ENCODE measurements at regions not wholly inside any gene's neighbourhood (a gene's known extent, or its start where the extent isn't known, plus 50 kb on each side); places are given as distances from the start of the nearest gene placed in this dataset.

DNA sequence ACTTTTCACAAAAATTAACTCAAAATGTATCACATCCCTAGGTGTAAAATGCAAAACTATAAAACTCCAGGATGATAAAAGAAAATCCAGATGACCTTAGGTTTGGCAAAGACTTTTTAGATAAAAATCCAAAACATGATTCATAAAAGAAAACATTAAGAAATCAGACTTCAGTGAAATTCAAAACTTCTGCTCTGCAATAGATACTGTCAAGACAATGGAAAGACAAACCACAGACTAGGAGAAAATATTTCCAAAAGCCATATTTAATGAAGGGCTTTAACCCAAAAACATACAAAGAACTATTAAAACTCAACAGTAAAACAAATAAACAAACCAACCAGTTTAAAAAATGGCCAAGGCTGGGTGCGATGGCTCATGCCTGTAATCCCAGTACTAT lies 173.6 kb upstream of the SPOPL start:
- no peak for DNase-seq (ENCODE audit: extremely low spot score)
- CTCF ChIA-PET, result no interaction called here
- TF ChIP-seq FOXK2 (IDR thresholded peaks at IDR 0.05) (no peak), L3MBTL2 (conservative IDR thresholded peaks at IDR 0.05) (no peak), SP1 (IDR thresholded peaks at IDR 0.05) (no peak), FOXM1 (IDR thresholded peaks at IDR 0.05; ENCODE audit: borderline replicate concordance) (no peak), LEF1 (IDR thresholded peaks at IDR 0.05; ENCODE audit: borderline replicate concordance) (no peak), ZNF384 (IDR thresholded peaks at IDR 0.05) (no peak), TARDBP (IDR thresholded peaks at IDR 0.05) (no peak)
- POLR2A ChIA-PET, result no interaction called here

DNA sequence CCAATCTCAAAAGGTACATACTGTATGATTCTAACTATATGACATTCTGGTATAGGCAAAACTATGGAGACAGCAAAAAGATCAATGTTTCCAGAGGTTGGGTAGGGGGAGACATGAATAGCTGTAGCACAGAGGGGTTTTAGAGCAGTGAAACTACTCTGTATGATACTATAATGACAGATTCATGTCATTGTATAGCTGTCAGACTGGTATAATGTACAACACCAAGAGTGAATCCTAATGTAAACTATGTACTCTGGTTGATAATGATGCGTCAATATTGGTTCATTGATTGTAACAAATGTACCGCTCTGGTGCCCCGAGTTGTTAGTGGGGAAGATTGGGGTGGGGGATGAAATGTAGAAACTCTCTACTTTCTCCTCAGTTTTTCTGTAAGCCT lies 172.4 kb upstream of the SPOPL start:
- DNase-seq (ENCODE audit: extremely low spot score), result no peak
- ChIA-PET CTCF (no interaction called here), POLR2A (no interaction called here)
- no peak for TF ChIP-seq FOXK2 (IDR thresholded peaks at IDR 0.05)
- TF ChIP-seq ZNF384 (IDR thresholded peaks at IDR 0.05), result no peak
- TF ChIP-seq SUZ12 (IDR thresholded peaks at IDR 0.05), result no peak
- no peak for TF ChIP-seq BHLHE40 (IDR thresholded peaks at IDR 0.05; ENCODE audit: borderline replicate concordance)
- TF ChIP-seq FOXM1 (IDR thresholded peaks at IDR 0.05; ENCODE audit: borderline replicate concordance), result no peak
- TF ChIP-seq TARDBP (IDR thresholded peaks at IDR 0.05), result no peak
- TF ChIP-seq, protein P1, sequence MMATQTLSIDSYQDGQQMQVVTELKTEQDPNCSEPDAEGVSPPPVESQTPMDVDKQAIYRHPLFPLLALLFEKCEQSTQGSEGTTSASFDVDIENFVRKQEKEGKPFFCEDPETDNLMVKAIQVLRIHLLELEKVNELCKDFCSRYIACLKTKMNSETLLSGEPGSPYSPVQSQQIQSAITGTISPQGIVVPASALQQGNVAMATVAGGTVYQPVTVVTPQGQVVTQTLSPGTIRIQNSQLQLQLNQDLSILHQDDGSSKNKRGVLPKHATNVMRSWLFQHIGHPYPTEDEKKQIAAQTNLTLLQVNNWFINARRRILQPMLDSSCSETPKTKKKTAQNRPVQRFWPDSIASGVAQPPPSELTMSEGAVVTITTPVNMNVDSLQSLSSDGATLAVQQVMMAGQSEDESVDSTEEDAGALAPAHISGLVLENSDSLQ (IDR thresholded peaks at IDR 0.05), result no peak
- no peak for TF ChIP-seq ARNT (IDR thresholded peaks at IDR 0.05)
- TF ChIP-seq HDGF (IDR thresholded peaks at IDR 0.05; ENCODE audit: borderline replicate concordance), result no peak
- no peak for TF ChIP-seq SP1 (IDR thresholded peaks at IDR 0.05)
- no peak for TF ChIP-seq NFRKB (IDR thresholded peaks at IDR 0.05)
- TF ChIP-seq LEF1 (IDR thresholded peaks at IDR 0.05; ENCODE audit: borderline replicate concordance), result no peak
- no peak for TF ChIP-seq L3MBTL2 (conservative IDR thresholded peaks at IDR 0.05)
- no peak for TF ChIP-seq ELF4 (IDR thresholded peaks at IDR 0.05)
- no peak for TF ChIP-seq CTBP1 (IDR thresholded peaks at IDR 0.05; ENCODE audit: borderline replicate concordance)
- TF ChIP-seq FOXA1 (IDR thresholded peaks at IDR 0.05), result no peak

DNA sequence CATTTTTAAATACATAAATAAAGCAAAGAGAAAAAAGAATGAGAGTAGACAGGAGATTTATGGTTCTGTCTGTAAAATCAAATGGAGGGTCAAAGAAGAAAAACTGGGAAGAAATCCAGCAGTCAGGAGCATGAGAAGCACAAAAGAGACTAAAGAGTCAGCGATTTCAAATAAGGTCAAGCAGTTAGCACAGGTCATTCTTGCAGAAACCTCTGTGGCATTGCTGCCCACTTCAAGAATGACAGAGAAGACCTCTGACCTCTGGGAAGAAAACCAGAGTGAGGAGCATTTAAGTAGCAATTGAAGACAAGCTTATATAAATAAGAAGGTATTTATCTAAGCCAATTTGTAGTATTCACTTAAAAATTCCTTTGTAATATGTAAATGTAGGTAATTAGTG lies 172.0 kb upstream of the SPOPL start:
- POLR2A ChIA-PET, result no interaction called here
- CTCF ChIA-PET, result no interaction called here
- no peak for DNase-seq (ENCODE audit: extremely low spot score)
- no peak for TF ChIP-seq ZNF384 (IDR thresholded peaks at IDR 0.05)
- no peak for TF ChIP-seq NFRKB (IDR thresholded peaks at IDR 0.05)

DNA sequence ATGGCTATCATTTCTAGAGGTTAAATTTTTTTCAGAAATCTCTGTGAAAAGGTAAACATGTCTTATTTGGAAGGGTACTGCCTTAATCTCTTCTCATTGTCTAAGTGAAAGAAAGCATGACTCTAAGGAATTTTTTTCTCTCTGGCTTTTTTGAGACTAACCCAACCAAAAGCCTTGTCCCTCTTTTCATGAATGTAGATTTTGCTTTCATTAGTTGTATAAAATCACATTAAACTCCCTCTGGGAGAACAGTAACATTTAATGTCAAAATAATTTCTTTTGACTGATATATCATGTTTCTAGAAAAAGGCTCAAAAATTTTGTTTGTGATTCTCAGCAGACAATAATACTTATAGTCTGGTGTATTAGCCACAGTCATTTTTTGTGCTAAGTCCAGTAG lies 168.4 kb upstream of the SPOPL start:
- POLR2A ChIA-PET, result no interaction called here
- CTCF ChIA-PET, result no interaction called here
- DNase-seq (ENCODE audit: extremely low spot score), result no peak
- TF ChIP-seq LEF1 (IDR thresholded peaks at IDR 0.05; ENCODE audit: borderline replicate concordance), result no peak

DNA sequence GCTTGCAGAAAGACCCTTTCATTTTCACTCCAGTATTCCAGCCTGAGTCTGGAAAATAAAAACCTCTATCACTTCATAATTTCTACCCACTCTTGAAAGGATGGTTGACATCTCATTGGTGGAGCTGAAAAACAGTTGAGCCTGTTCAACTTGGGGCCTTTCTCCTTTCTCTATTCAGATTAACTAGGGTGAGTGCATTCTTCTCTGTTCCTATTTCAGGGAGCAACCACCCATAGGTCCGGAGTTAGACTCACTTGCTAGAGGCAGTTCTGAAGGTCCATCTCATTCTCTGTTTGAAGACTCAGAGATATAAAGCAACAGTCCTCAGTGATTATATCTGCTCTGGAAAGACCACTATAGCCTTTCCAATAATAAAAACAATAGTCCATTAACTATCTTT lies 167.9 kb upstream of the SPOPL start:
- ChIA-PET CTCF (no interaction called here), POLR2A (no interaction called here)
- TF ChIP-seq SUZ12 (IDR thresholded peaks at IDR 0.05) (no peak), LEF1 (IDR thresholded peaks at IDR 0.05; ENCODE audit: borderline replicate concordance) (no peak), L3MBTL2 (conservative IDR thresholded peaks at IDR 0.05) (no peak), HDGF (IDR thresholded peaks at IDR 0.05; ENCODE audit: borderline replicate concordance) (no peak)
- DNase-seq (ENCODE audit: extremely low spot score), result no peak

DNA sequence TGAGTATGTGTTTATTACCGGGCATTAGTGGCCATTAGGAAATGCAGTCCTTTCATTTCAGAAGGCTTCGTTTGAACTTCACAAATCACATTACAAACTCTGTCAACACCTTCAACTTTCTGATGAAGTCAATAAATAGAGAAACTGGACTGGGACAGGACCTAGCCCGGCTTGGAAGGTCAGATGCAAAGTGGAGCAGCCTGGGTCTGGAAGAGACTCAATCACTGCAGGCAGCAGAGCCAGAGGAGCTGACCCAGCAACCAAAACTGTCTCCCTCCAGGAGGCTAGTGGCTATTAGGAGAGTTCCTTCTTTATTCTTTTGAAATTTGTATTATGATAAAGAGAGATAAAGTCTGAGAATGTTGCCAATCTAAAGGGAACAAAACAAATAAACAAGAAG lies 167.2 kb upstream of the SPOPL start:
- CTCF ChIA-PET, result no interaction called here

DNA sequence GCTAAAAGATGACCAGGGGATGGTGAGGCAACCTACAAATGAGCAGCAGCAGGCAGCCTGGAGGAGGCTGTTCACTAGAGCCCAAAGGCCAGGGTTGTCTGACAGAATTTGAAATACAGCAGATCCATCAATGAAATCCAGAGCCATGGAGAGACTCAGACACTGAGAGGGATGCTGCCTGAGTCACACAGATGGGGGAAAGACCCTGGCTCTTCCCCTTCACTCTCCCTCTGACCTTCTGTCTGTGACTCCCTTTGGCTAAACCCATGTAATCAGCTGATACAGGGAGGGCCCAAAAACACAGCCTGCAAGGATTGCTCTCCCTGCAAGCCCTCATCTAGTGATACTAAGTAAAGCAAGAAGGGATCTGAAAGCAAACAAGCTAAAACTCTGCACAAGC lies 166.5 kb upstream of the SPOPL start:
- TF ChIP-seq FOXA1 (IDR thresholded peaks at IDR 0.05), result no peak
- no peak for TF ChIP-seq ZNF384 (IDR thresholded peaks at IDR 0.05)
- no peak for TF ChIP-seq SUZ12 (IDR thresholded peaks at IDR 0.05)
- TF ChIP-seq CTBP1 (IDR thresholded peaks at IDR 0.05; ENCODE audit: borderline replicate concordance), result no peak
- TF ChIP-seq HDGF (IDR thresholded peaks at IDR 0.05; ENCODE audit: borderline replicate concordance), result no peak
- TF ChIP-seq SP1 (IDR thresholded peaks at IDR 0.05), result no peak
- TF ChIP-seq, protein P1 (IDR thresholded peaks at IDR 0.05), result no peak
- TF ChIP-seq ELF4 (IDR thresholded peaks at IDR 0.05), result no peak
- TF ChIP-seq LEF1 (IDR thresholded peaks at IDR 0.05; ENCODE audit: borderline replicate concordance), result no peak
- no peak for TF ChIP-seq BHLHE40 (IDR thresholded peaks at IDR 0.05; ENCODE audit: borderline replicate concordance)
- TF ChIP-seq NFRKB (IDR thresholded peaks at IDR 0.05), result no peak
- TF ChIP-seq FOXM1 (IDR thresholded peaks at IDR 0.05; ENCODE audit: borderline replicate concordance), result no peak
- POLR2A ChIA-PET, result no interaction called here
- CTCF ChIA-PET, result no interaction called here
- no peak for DNase-seq (ENCODE audit: extremely low spot score)

More for the DNA sequence above, 167.2 kb upstream of the SPOPL start:
- no peak for DNase-seq (ENCODE audit: extremely low spot score)
- TF ChIP-seq LEF1 (IDR thresholded peaks at IDR 0.05; ENCODE audit: borderline replicate concordance), result no peak
- TF ChIP-seq TARDBP (IDR thresholded peaks at IDR 0.05), result no peak
- no peak for TF ChIP-seq FOXK2 (IDR thresholded peaks at IDR 0.05)
- TF ChIP-seq CTBP1 (IDR thresholded peaks at IDR 0.05; ENCODE audit: borderline replicate concordance), result no peak
- no peak for TF ChIP-seq ELF4 (IDR thresholded peaks at IDR 0.05)
- TF ChIP-seq HDGF (IDR thresholded peaks at IDR 0.05; ENCODE audit: borderline replicate concordance), result no peak
- no peak for TF ChIP-seq SUZ12 (IDR thresholded peaks at IDR 0.05)
- TF ChIP-seq SP1 (IDR thresholded peaks at IDR 0.05), result no peak
- no peak for TF ChIP-seq L3MBTL2 (conservative IDR thresholded peaks at IDR 0.05)
- no peak for TF ChIP-seq ARNT (IDR thresholded peaks at IDR 0.05)
- no peak for TF ChIP-seq FOXM1 (IDR thresholded peaks at IDR 0.05; ENCODE audit: borderline replicate concordance)
- no peak for TF ChIP-seq ZNF384 (IDR thresholded peaks at IDR 0.05)
- POLR2A ChIA-PET, result no interaction called here

DNA sequence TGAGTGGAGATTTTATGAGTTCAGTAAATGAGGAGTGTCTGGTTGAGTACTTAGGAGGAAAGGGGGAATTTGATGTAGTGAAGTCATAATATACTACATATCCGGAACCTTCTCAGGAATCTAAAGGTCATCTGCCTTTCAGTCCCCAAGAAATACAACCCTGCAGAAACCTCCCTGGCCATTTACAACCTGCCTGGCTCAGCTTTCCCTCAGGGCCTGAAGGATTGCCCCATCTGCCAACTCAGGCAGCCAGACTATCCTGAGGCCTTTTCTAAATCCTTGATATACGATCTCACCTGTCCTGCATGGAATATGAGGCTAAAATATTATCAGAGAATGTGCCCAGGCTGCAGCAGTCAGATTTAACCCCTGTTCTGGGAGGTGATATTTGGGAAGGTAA lies 165.4 kb upstream of the SPOPL start:
- no peak for DNase-seq (ENCODE audit: extremely low spot score)
- ChIA-PET CTCF (no interaction called here), POLR2A (no interaction called here)
- no peak for TF ChIP-seq CTBP1 (IDR thresholded peaks at IDR 0.05; ENCODE audit: borderline replicate concordance)
- TF ChIP-seq, protein P1 (IDR thresholded peaks at IDR 0.05), result no peak
- no peak for TF ChIP-seq SUZ12 (IDR thresholded peaks at IDR 0.05)
- TF ChIP-seq TARDBP (IDR thresholded peaks at IDR 0.05), result no peak
- no peak for TF ChIP-seq LEF1 (IDR thresholded peaks at IDR 0.05; ENCODE audit: borderline replicate concordance)
- TF ChIP-seq FOXM1 (IDR thresholded peaks at IDR 0.05; ENCODE audit: borderline replicate concordance), result no peak
- no peak for TF ChIP-seq ARNT (IDR thresholded peaks at IDR 0.05)
- TF ChIP-seq HDGF (IDR thresholded peaks at IDR 0.05; ENCODE audit: borderline replicate concordance), result no peak
- no peak for TF ChIP-seq FOXA1 (IDR thresholded peaks at IDR 0.05)
- TF ChIP-seq L3MBTL2 (conservative IDR thresholded peaks at IDR 0.05), result no peak
- no peak for TF ChIP-seq FOXK2 (IDR thresholded peaks at IDR 0.05)
